Lower lobe of right lung (tissue), 2 donors: ENCODE measurements at regions not wholly inside any gene's neighbourhood (a gene's known extent, or its start where the extent isn't known, plus 50 kb on each side); places are given as distances from the start of the nearest gene placed in this dataset.

Source experiments
- ATAC-seq, 2 donors: fragments of 200-7000 bp; cut with Tn5 transposase; one replicate each; pipeline ENCODE4 v1.9.1; 2020 to 2022; ENCODE audit warnings: mild to moderate bottlenecking in 2 of 2, moderate library complexity in 2 of 2
- DNase-seq: peaks from one replicate; pipeline ENCODE4 v3.0.0-alpha.2; 2020
- H3K27ac ChIP-seq: fragments of 200-600 bp; one replicate; pipeline ENCODE4 v1.8.0; 2022
- H3K27me3 ChIP-seq: fragments of 200-600 bp; one replicate; pipeline ENCODE4 v1.8.0; 2022; ENCODE audit warnings: low read depth
- H3K36me3 ChIP-seq: fragments of 200-600 bp; one replicate; pipeline ENCODE4 v1.8.0; 2022; ENCODE audit warnings: mild to moderate bottlenecking
- H3K4me1 ChIP-seq: fragments of 200-600 bp; one replicate; pipeline ENCODE4 v1.8.0; 2022
- H3K4me3 ChIP-seq: fragments of 200-600 bp; one replicate; pipeline ENCODE4 v1.8.0; 2022; ENCODE audit warnings: mild to moderate bottlenecking
- H3K9me3 ChIP-seq: fragments of 200-600 bp; one replicate; pipeline ENCODE4 v1.8.0; 2022
- CTCF ChIP-seq: fragments of 200-600 bp; IDR thresholded peaks from one replicate; pipeline ENCODE4 v1.8.0; 2022; ENCODE audit warnings: antibody characterized with exemption, mild to moderate bottlenecking
- intact Hi-C: fragments of 100-400 bp; cut with DNase I; formaldehyde crosslinking; loops from one replicate; pipeline ENCODE4 v1.11.0; 2022
- donor health status: DM: no; HTN: yes; CAD: no; lungs with severe emphysema.

DNA sequence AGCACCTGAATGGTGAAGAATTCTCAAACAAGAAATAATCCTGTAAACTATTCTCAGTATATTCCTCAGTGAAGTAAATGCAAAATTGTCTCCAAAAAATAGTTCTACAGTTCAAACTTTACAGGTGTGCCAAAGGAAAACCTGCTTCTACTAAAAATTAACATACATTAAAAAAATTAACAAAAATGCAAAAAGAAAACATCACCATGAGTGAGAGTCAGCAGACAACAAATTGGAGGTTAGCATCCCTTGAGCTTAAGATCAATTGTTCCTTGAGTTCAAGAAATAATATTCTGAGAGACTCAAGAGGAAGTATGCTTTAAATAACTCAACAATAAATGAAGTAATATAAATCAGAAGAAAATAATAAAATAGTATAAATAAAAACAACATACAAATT, 278.4 kb upstream of the MME start:
- intact Hi-C loops: no loop called here
- no peak for ATAC-seq
- no peak for DNase-seq
- Histone ChIP-seq H3K36me3 (no peaks in the 10 kb centered on the region), H3K4me1 (no peaks in the 10 kb centered on the region), H3K4me3 (no peak overlapping the region), H3K27ac (no peak overlapping the region), H3K27me3 (no peaks in the 10 kb centered on the region), H3K9me3 (no peaks in the 10 kb centered on the region)
- TF ChIP-seq CTCF: no peak

DNA sequence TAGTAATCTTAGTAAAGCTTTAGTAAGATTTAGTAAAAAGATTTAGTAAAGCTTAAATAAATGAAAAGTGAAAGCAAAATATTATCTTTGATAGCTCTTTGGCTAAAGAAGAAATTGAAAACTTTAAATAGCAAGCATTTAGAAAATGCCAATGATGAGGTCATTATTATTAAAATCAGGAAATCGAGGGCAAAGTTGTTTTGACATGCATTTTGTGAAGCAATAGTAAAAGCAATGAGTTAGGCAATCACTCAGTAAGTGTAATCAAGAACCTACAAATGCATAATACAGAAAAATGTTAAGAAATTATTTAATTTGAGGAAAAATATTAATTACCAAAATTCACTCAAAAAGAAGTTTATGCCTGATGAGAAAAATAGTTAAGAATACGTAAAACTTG, 280.3 kb upstream of the MME start:
- H3K4me1 ChIP-seq: peaks cover 4% of the 10 kb centered on the region
- no peaks in the 10 kb centered on the region for H3K36me3 ChIP-seq
- no peak overlapping the region for H3K4me3 ChIP-seq
- intact Hi-C loops: no loop called here
- H3K27me3 ChIP-seq: no peaks in the 10 kb centered on the region
- TF ChIP-seq CTCF: no peak
- no peaks in the 10 kb centered on the region for H3K9me3 ChIP-seq
- ATAC-seq (no peak), DNase-seq (no peak)
- no peak overlapping the region for H3K27ac ChIP-seq

DNA sequence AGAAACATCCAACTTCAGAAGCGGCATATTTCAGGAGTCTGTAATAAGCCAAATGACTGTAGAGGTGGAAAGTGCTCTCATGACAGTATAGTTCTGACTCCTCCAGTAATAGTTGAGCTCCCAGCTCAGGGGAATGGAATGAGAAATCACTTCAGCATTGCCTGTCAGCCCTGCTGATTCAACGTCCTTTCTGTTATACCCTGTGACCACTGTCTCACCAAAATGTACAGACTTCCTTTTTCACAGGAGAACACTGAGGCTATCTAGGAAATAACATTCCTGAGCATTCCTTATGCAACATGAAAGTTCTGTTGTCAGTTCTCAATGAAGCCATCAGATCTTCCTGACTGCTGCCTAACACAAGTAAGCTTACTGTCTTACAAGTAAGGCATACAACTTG, 284.5 kb upstream of the MME start:
- DNase-seq: no peak
- Histone ChIP-seq H3K9me3 (no peaks in the 10 kb centered on the region), H3K36me3 (no peaks in the 10 kb centered on the region), H3K27me3 (no peaks in the 10 kb centered on the region), H3K4me1 (peaks cover 4% of the 10 kb centered on the region), H3K4me3 (no peak overlapping the region), H3K27ac (peak overlapping the region; percentile 50)
- TF ChIP-seq CTCF: no peak
- intact Hi-C loops: no loop called here
- ATAC-seq: peak; percentile 77 to 79

GRCh38 chr3:154794814-154795445, 285.2 kb upstream of the MME start:
- TF ChIP-seq CTCF: no peak
- intact Hi-C loops: no loop called here
- no peaks in the 10 kb centered on the region for H3K9me3 ChIP-seq
- no peaks in the 10 kb centered on the region for H3K36me3 ChIP-seq
- peak overlapping the region; percentile 50 for H3K27ac ChIP-seq
- peaks cover 4% of the 10 kb centered on the region for H3K4me1 ChIP-seq
- DNase-seq (no peak), ATAC-seq (peak in 1 of 2 donors; percentile 12)
- H3K4me3 ChIP-seq: no peak overlapping the region
- H3K27me3 ChIP-seq: no peaks in the 10 kb centered on the region

DNA sequence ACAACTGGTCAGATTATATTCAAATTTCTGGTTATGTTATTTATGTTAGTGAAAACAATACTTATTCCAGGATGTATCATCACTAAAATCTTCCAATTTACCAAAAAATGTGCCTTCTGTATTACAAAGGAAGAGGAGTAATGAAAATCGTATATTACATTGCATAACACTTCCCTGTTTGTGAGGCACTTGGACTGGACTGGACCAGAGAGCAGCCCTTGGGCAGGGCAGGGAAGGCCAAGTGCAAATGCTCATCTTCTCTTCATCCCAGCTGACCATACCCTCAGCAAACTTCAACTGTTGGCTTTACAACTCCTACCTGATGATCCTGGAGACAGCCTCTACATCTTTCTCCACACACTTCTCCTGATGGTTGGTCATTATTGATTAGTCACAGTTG, 285.7 kb upstream of the MME start:
- H3K4me1 ChIP-seq: peaks cover 4% of the 10 kb centered on the region
- H3K4me3 ChIP-seq: no peak overlapping the region
- intact Hi-C loops: no loop called here
- no peak for TF ChIP-seq CTCF
- no peaks in the 10 kb centered on the region for H3K9me3 ChIP-seq
- H3K36me3 ChIP-seq: no peaks in the 10 kb centered on the region
- ATAC-seq (peak; percentile 55 to 77), DNase-seq (no peak)
- no peak overlapping the region for H3K27ac ChIP-seq
- H3K27me3 ChIP-seq: no peaks in the 10 kb centered on the region

DNA sequence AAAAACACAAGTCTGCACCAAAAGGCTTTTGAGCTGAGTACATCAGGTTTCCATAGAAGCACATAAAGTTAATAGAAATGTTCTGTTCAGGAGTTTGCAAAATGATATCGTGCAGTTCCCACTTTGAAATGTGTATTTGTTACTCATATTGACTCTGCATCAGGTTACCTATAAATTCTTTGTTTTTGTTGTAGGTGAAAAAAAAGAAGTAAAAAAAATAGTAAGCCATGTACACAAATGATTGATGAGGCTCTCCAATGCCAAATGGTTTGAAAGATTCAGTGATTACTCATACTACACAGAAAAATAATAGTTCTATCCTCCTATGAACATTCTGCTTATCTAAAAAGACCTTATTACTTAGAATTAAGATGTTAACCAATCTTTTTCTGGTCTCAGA, 287.3 kb upstream of the MME start:
- Histone ChIP-seq H3K9me3 (no peaks in the 10 kb centered on the region), H3K4me1 (peaks cover 4% of the 10 kb centered on the region), H3K36me3 (no peaks in the 10 kb centered on the region), H3K27me3 (no peaks in the 10 kb centered on the region), H3K27ac (no peak overlapping the region), H3K4me3 (no peak overlapping the region)
- TF ChIP-seq CTCF: no peak
- DNase-seq (no peak), ATAC-seq (no peak)
- intact Hi-C loops: no loop called here
